ENCODE measurements at regions not wholly inside any gene's neighbourhood (a gene's known extent, or its start where the extent isn't known, plus 50 kb on each side); places are given as distances from the start of the nearest gene placed in this dataset.
A peak's percentile ranks its signal among the peaks of the same experiment; 100 is the strongest.
"Not testable (repeated sequence)": the region's sequence is repeated elsewhere in the genome, so short reads cannot be mapped to it uniquely, and the experiment has no call there.

DNA sequence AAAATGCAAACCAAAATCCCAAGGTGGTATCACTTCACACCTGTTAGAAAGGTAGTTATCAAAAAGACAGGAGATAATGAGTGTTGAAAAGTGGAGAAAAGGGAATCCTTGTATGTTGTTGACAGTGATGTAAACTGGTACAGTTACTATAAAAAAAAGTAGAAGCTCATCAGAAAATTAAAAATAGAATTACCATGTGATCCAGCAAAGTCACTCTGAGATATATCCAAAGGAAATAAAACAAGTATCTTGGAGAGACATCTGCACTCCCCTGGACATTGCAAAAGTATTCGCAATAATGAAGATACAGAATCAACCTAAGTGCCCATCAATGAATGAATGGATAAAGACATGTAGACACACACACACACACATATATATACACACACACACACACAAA lies 208.3 kb upstream of the PIEZO2 start:
- no peak for DNase-seq (ENCODE audit: low read depth)
- in situ Hi-C loops (cut with HindIII; ENCODE audit: low pct_unique_long_range_greater_than_20kb, low sequenced_read_pairs): no loop called here

DNA sequence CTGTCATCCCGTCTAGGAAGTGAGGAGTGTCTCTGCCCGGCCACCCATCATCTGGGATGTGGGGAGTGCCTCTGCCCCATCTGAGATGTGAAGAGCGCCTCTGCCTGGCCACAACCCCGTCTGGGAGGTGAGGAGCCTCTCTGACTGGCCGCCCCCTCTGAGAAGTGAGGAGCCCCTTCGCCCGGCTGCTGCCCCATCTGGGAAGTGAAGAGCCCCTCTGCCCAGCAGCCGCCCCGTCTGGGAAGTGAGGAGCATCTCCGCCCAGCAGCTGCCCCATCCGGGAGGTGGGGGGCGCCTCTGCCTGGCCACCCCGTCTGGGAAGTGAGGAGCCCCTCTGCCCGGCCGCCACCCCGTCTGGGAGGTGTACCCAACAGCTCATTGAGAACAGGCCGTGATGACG lies 195.2 kb upstream of the PIEZO2 start:
- DNase-seq (ENCODE audit: low read depth); in situ Hi-C loops (cut with HindIII; ENCODE audit: low pct_unique_long_range_greater_than_20kb, low sequenced_read_pairs): not testable (repeated sequence)

DNA sequence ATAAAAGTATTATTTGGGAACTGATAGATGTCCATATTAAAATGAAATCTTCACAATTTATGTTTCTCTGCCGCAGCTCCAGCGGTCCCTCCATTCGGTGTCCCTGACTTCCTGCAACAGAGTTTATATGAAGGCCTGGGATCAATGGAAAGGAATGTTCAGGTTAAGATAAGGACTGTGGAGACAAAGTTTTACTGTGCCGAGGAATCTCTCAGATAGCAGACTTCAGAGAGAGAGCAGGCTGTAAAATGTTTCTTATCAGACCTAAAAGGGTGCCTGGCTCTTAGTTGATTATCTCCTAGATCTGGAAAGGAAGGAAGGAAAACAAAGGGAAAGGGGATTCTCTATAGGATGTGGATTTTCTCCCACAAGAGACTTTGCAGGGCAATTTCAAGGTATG lies 193.7 kb upstream of the PIEZO2 start:
- in situ Hi-C loops (cut with HindIII; ENCODE audit: low pct_unique_long_range_greater_than_20kb, low sequenced_read_pairs): no loop called here
- no peak for DNase-seq (ENCODE audit: low read depth)

DNA sequence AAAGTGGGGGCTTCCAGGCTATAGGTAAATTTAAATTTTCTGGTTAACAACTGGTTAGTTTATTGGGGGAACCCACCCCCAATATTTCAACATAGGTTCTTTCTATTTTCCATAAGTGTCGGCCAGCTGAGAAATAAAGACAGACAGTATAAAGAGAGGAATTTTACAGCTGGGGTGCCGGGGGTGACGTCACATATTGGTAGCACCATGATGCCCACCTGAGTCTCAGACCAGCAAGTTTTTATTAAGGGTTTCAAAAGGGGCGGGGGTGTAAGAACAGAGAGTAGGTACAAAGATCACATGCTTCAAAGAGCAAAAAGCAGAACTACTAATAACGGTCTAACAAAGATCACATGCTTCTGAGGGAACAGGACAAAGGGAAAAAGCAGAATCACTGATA lies 192.7 kb upstream of the PIEZO2 start:
- in situ Hi-C loops (cut with HindIII; ENCODE audit: low pct_unique_long_range_greater_than_20kb, low sequenced_read_pairs); DNase-seq (ENCODE audit: low read depth): not testable (repeated sequence)

DNA sequence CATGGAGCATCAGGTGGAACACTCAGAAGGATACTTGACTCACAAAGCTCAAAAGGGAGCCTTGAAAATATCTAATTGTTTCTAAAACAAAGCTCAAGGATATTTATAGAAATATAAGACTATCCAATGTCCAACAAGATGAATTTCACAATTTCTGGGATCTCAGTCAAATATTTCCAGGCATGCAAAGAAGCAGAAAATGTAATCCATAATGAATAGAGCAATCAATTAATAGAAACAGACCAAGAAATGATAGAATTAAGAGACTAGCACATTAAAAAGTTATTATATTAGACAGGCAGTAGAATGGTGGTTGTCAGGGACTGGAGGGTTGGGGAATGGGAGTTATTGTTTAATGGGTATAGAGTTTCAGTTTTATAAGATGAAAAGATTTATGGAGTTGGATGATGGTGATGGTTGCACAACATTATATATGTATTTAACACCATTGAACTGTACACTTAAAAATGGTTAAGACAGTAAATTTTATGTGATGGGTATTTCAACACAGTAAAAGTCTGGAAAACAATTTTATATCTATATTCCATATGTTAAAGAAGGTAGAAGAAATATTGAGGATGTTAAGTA lies 189.9 kb upstream of the PIEZO2 start:
- in situ Hi-C loops (cut with HindIII; ENCODE audit: low pct_unique_long_range_greater_than_20kb, low sequenced_read_pairs): no loop called here
- DNase-seq (ENCODE audit: low read depth): no peak

DNA sequence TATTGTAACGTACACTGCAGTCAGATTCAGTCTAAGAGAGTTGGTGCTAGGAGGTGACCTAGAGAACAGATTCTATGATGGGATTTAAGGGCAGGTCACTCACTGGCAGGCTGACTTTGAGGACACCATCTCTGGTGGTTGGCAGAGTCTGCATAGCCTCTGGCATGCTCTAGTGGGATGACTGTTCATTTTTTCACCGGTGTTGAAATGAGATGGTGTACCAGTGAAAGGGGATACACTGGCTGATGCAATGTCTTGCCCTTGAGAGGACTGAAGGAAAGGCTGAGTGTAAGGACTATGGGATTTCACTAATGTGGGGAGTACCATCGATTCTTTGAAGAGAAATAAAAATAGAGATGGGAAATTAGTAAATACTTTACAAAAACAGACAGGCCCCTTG lies 186.9 kb upstream of the PIEZO2 start:
- in situ Hi-C loops (cut with HindIII; ENCODE audit: low pct_unique_long_range_greater_than_20kb, low sequenced_read_pairs): no loop called here
- DNase-seq (ENCODE audit: low read depth): no peak

DNA sequence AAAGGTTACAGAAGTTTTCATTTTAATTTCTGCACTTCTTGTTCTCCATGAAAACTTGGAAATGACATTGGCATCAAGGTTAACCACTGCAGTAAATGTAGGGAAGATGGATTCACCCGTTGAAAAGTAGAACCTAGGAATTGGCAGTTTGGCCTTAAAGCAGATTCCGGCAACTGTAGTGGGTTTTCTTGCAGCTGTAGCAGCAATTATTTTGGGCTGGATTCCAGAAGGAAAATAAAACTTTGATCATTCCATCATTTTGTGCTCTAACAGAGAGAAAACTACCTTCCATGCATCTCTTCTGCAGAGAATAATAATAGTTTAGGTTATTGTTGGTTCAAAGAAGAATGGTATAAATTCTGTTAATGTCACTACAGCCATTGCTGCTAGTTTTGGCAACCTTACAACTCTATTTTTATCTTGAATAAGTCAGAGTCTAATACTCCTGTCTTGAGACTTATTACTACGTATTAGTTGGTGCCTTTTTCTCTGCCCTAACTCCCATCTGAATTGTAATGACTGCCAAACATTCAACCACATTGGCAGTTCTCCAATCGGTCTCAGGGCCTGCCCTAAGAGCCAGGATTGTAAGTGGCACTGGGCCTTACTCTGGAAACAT lies 178.1 kb upstream of the PIEZO2 start:
- in situ Hi-C loops (cut with HindIII; ENCODE audit: low pct_unique_long_range_greater_than_20kb, low sequenced_read_pairs): no loop called here
- no peak for DNase-seq (ENCODE audit: low read depth)

DNA sequence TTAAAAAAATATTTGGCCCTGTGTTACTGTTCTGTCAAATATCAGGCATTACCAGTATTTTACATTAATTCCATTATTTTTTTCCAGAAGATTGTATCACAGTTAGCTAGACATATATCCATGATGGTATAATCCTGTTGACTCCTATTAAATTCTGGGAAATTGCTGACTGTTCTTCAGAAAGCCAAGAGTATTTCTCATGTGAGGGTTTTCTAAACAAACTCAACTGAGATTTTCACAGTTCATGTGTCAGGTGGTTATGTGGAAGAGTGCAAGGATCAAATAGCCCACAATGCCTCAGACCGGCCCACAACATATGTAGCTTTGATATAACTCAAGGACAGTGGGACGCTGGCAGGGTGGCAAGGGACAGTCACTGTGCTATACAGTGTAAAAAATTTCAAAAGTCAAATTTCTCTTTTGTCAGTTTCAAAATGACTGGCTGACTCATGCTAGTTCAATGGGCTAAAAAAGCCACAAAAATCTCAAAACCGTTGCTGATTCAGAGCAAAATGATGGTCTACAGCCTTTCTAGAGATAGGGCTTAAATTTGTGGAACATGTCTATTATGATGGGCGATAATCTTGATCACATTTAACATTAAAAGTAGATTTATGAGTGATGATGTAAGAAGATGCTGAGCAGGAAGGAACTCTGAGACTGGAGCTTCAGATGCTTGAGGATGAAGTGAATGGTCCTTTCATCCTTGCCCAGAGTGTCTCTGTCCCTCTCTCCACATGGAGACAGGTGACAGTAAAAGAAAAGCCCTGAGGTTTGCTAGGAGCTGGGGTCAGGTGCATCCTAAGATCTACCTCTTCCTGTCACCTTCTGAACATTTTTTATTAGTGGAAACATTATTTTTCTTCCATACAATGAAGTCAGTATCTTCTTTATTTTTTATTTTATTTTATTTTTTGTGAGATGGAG lies 175.8 kb upstream of the PIEZO2 start:
- peak; percentile 76 for DNase-seq (ENCODE audit: low read depth)
- in situ Hi-C loops (cut with HindIII; ENCODE audit: low pct_unique_long_range_greater_than_20kb, low sequenced_read_pairs): no loop called here

DNA sequence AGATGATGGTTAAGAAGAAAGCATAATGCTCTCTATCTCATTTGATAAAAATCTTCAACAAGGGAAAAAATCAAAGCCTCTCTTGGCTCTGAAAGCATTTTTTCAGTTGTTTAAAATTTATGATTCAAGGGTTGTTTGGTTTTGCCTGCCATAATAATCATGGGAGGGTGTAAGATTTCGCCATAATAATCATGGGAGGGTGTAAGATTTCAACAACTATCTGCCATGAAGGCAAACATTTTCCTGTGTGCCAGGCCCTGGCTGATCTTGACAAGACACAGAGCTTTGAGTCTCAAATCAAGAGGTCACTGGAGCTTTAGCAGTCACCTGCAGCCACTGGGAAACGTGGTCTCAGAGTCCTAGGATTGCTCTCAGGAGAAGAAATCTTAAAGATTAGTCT lies 175.1 kb upstream of the PIEZO2 start:
- in situ Hi-C loops (cut with HindIII; ENCODE audit: low pct_unique_long_range_greater_than_20kb, low sequenced_read_pairs): no loop called here
- DNase-seq (ENCODE audit: low read depth): no peak

DNA sequence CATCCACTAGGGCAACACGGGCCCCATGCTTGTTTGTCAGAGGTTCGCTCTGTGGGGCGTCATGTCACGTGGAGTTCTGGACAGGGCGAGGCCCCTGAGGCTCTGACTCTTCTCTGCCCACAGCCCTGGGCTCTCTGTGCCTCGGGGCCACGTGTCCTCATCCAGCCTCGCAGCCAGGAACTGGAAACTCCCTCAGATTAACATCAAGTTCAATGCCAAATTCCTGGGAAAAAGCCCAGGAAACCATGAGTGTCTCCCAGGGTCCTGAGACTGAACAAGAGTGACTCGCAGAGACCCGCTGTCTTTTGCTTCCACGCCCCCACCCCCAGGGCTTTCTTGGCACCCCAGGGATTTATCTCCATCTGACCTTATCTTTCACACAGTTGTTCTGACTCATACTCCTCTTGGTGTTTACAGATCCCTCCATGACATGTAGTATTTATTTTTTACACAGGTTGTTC lies 174.0 kb upstream of the PIEZO2 start:
- DNase-seq (ENCODE audit: low read depth): peak; percentile 90
- in situ Hi-C loops (cut with HindIII; ENCODE audit: low pct_unique_long_range_greater_than_20kb, low sequenced_read_pairs): no loop called here

DNA sequence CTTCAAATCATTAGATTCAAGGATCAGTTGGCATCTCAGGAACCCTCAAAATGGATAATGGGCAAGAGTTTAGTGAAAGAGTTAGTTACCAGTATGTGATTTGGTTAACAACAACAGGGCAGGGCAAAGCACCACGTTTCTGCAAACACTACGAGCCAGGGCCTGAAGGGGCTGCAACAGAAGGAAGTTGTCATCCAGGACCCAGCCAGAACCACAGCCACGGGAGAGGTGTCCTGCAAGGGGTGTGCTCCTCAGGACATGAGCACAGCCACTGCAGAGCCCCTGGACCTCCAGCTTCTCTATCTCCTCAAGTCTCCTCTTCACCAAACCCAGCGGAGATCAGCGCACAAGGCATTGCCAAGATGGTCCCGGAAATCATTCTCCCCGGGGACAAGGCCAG lies 173.3 kb upstream of the PIEZO2 start:
- in situ Hi-C loops (cut with HindIII; ENCODE audit: low pct_unique_long_range_greater_than_20kb, low sequenced_read_pairs): no loop called here
- DNase-seq (ENCODE audit: low read depth): no peak

DNA sequence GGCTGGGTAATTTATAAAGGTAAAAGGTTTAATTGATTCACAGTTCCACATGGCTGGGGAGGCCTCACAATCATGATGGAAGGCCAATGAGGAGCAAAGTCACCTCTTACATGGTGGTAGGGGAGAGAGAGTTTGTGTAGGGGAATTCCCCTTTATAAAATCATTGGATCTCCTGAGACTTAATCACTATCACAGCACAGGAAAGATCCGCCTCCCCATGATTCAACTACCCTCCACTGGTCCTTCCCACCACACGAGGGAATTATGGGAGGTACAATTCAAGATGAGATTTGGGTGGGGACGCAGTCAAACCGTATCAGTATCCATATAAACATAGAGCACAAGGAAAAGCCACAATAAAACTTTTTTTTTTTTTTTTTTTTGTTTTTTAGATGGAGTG lies 172.6 kb upstream of the PIEZO2 start:
- DNase-seq (ENCODE audit: low read depth): peak; percentile 50

DNA sequence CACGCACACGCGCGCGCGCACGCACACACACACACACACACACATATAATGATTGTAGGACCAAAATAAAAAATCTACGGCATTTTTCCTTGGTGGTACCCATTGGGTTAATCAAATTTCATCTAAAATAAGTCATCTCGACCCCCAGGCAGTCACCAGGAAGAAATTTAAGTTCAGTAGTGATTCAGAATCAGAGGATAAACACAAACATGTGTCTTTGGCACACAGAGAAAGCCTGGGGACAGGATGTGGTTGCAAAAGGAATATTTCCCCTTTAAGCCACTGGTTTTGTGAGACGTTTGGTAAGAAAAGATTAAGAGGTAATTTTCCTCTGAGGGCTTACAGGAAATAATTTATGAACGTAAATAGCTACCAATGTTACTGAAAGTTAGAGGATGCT lies 171.6 kb upstream of the PIEZO2 start:
- in situ Hi-C loops (cut with HindIII; ENCODE audit: low pct_unique_long_range_greater_than_20kb, low sequenced_read_pairs): no loop called here
- DNase-seq (ENCODE audit: low read depth): no peak

More for the DNA sequence above, 172.6 kb upstream of the PIEZO2 start:
- in situ Hi-C loops (cut with HindIII; ENCODE audit: low pct_unique_long_range_greater_than_20kb, low sequenced_read_pairs): no loop called here

DNA sequence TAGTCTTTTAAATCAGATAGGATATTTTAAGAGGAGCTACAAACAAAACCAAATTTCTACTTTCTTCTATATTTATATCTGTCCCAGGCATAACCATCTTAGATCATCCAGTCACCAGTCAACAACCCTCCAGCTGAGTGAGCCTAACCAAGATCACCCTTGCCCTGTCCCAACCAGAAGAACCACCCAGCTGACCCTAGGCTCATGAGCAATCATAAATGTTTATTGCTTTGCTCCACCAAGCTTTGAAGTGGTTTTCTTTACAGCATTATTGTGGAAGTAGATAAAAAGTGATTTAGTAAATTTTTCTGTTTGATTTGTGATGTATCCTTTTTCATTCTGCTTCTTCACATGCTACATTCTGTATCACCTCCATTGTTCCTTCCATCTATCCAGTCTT lies 167.2 kb upstream of the PIEZO2 start:
- no peak for DNase-seq (ENCODE audit: low read depth)
- in situ Hi-C loops (cut with HindIII; ENCODE audit: low pct_unique_long_range_greater_than_20kb, low sequenced_read_pairs): no loop called here

DNA sequence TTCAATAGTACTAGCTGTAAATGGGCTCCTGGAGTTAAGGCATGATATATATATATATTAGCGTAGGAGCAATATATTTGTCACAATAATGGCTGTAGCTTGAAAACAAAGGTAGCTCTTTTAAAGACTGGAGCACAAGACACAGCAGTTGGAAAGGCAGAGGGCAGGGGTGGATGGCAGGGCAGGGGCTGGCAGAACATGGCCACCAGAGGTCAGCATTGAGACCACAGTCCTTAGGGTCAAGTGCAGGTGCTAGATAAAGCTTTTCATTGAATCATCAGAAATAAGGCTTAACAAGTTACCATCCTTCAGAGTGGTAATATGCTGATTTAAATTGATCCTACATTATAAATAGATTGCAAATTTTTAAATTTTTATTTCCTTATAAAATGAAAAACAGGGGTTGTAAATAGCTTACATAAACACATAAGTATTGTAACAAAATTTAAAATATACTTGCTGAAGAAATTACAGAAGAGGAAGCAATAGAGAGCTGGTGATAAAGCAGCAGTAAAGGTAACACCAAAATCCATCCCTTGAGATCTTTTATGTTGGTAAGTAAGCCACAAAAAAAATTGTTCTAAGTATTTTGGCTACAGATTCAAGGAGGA lies 161.2 kb upstream of the PIEZO2 start:
- in situ Hi-C loops (cut with HindIII; ENCODE audit: low pct_unique_long_range_greater_than_20kb, low sequenced_read_pairs): no loop called here
- DNase-seq (ENCODE audit: low read depth): no peak

DNA sequence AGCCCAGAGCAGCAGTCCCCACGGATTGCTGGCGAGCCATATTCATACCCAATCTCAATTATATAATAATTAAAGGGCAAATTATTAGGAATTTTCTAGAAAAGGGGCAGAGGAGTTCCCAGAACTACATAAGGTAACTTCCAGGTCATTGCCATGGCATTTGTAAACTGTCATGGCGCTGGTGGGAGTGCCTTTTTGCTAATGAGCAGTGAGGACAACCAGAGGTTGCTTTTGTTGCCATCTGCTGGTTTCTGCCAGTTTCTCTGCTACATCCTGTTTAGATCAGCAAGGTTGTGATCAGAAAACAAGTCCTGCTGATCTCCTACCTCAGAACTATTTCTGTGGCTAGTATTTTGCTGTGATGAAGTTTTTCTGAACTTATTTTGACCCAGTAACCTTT lies 159.8 kb upstream of the PIEZO2 start:
- in situ Hi-C loops (cut with HindIII; ENCODE audit: low pct_unique_long_range_greater_than_20kb, low sequenced_read_pairs): no loop called here
- DNase-seq (ENCODE audit: low read depth): no peak

DNA sequence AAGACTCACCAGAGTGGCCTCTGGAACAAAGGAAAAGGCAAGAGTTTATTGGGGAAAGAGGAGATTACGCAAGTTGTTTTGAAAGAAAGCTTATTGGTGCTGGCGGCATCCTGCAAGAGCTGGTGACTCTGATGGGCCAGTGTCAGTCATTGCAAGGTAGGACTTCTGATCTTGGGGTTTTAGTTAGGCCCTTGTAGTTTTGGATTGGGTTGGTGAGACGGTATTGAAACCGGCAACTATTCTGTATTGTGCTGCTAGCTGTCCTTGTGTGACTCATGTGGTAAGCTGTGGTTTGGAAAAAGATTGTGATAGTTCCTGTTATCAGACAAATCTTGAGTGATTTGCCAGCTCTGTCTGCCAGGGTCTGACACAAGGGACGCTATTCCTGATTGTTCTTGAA lies 159.1 kb upstream of the PIEZO2 start:
- in situ Hi-C loops (cut with HindIII; ENCODE audit: low pct_unique_long_range_greater_than_20kb, low sequenced_read_pairs): no loop called here
- DNase-seq (ENCODE audit: low read depth): no peak

DNA sequence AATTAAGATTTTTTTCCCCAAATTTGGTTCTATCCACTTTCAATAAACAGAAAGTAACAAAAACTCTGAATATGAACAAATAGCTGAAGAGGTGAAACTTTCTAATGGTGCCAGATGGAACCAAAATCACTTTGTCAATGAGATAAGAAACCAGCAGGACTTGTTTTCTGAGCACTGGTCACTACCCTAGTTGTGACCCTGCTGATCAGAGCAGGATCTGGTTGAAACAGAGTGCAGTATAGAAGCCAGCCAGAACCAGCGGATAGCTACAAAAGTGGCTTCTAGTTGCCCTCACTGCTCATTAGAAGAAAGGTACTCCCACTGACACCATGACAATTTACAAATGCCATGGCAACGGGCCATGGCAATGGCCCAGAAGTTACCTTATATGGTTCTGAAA lies 158.3 kb upstream of the PIEZO2 start:
- in situ Hi-C loops (cut with HindIII; ENCODE audit: low pct_unique_long_range_greater_than_20kb, low sequenced_read_pairs): no loop called here
- no peak for DNase-seq (ENCODE audit: low read depth)

DNA sequence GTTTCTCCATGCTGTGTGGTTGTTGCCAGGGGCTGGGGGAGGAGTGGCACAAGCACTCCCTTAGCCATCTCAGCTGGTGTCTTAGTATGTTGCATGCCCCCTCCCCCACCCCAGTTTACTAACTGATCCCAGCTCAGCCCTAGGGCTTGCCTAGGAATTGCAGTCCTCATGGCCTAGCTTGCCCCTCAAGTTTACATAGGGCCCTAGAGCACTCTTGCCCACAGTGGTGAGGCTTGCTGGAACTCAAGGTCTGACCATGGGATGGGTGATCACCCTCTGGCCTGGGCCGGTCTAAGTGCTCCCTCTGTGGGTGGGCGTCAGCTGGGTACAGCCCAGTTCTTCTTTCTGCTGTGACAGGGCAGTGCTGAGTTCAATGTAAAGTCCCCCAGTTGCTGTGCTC lies 156.1 kb upstream of the PIEZO2 start:
- in situ Hi-C loops (cut with HindIII; ENCODE audit: low pct_unique_long_range_greater_than_20kb, low sequenced_read_pairs): no loop called here
- no peak for DNase-seq (ENCODE audit: low read depth)

Data from Caki2 (cell line).